GM12874 (cell line): ENCODE measurements at regions not wholly inside any gene's neighbourhood (a gene's known extent, or its start where the extent isn't known, plus 50 kb on each side); places are given as distances from the start of the nearest gene placed in this dataset.

Experiments
- CTCF ChIP-seq: IDR thresholded peaks from 2 replicates; pipeline ENCODE4 v1.5.1; 2011; ENCODE audit warnings: low read depth, mild to moderate bottlenecking, control low read depth, low read length, moderate library complexity; ENCODE audit not compliant: insufficient read depth

DNA sequence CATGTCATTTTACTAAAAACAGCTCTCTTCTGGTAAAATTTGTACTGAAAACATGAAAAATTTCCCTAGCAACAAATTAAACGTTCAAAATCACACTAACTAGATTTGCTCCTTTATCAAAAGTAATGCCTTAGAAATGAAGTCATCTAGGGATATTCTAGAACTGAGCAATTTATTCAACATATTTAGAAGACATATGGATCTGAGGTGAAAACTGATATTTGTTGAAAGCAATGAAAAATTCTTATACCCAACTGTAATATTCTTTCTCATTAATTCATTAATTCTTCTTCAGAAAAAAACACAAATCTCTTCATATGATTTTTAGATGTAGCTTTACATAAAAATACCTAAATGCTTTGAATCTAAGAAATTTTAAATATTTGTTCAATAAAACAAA lies 604.9 kb downstream of the NR2F1-AS1 start:
- no peak for TF ChIP-seq CTCF

GRCh38 chr5:92969781-92970237 lies 611.2 kb downstream of the NR2F1-AS1 start:
- no peak for TF ChIP-seq CTCF

DNA sequence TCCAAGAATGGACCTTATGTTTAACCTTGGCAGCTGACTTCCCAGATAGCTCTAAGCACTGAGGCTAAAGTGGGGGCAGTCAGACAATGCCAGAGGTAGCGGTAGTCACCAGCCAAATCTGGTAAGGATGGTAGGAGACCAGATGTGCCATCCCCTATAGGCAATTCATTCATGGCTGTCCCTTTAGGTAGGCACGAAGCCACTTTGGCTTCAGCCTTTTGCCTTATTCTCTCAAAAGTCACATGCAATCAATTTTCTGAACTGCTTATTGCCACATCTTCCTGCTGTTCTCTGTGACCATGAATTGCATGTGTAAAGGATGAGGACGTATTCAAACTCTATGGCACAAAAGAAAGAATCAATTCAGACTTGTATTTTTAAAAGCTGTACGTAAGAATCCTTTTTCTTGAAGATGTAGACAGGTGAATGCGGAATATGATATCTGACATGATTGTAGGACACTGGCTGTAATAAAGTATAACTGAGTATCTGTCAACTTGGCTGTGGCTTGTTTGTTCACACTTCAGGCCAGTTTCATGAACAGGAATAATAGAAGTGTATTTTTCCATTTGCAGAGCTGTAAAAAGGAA lies 611.7 kb downstream of the NR2F1-AS1 start:
- no peak for TF ChIP-seq CTCF

GRCh38 chr5:92963800-92964199 lies 617.2 kb downstream of the NR2F1-AS1 start:
- no peak for TF ChIP-seq CTCF

DNA sequence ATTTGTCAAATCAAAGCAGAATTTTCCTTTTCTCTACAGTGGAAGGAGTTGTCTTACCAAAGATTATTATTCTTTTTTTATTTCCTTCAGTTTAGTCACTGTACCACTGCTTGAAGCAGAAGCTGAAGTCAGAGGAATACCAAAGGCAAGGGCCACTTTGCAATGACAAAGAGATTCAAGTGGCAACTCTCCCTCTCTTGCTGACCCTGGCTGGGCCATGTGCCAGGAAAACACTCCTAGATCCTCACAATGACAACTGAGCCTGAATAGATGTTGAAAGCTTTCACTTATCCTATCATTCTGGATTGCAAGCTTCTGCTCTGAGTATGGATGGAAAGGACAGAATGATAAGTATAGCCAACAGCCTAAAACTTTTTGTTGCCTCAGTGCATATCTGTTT lies 618.3 kb downstream of the NR2F1-AS1 start:
- TF ChIP-seq CTCF: no peak

DNA sequence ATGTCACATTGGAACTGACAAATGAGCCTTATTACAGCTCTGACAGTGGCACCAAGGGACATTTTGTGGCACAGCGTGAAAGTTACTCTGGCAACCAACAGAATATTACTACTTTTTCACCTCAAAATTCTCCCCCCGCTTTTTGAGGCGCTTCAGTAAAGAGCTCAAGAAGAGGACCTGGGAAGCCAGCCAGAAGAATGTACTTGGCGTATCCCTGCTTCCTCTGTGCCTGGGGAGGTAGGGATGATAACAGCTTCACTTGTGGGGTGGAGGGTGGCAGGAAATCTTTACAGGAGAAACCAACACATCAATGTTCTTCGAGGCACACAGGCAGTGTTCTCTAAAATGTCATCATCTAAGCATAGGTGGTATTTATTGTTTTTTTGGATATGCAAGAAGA lies 624.1 kb downstream of the NR2F1-AS1 start:
- TF ChIP-seq CTCF: no peak

GRCh38 chr5:92952243-92952642 lies 628.8 kb downstream of the NR2F1-AS1 start:
- TF ChIP-seq CTCF: no peak
